ENCODE measurements at regions not wholly inside any gene's neighbourhood (a gene's known extent, or its start where the extent isn't known, plus 50 kb on each side); places are given as distances from the start of the nearest gene placed in this dataset.
"Not testable (repeated sequence)": the region's sequence is repeated elsewhere in the genome, so short reads cannot be mapped to it uniquely, and the experiment has no call there.

- DNase-seq (ENCODE audit: low spot score): no peak
These were observed 81.3 kb upstream of the C16orf82 start for GRCh38 chr16:26985100-26986065.

DNA sequence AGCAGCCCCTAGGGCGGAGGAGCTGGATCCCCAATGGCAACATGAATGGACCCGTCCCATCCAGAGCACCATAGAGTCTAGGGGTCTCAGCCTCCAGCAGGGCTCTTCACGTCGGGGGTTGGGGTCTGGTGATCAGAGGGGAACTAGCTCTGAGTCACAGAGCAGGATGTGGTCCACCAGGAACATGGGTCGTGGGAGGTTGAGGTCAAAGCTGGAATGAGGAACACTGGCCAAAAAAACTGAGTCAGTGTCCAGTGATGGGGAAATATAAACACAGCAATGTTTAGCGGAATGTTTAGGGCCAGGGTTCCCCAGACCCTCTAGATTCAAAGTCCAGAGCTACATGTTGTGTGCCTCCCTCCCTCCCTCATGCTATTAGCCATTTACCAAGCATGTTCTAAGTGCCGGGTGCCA is 79.1 kb upstream of the C16orf82 start:
- DNase-seq (ENCODE audit: low spot score): peak; percentile 84

DNA sequence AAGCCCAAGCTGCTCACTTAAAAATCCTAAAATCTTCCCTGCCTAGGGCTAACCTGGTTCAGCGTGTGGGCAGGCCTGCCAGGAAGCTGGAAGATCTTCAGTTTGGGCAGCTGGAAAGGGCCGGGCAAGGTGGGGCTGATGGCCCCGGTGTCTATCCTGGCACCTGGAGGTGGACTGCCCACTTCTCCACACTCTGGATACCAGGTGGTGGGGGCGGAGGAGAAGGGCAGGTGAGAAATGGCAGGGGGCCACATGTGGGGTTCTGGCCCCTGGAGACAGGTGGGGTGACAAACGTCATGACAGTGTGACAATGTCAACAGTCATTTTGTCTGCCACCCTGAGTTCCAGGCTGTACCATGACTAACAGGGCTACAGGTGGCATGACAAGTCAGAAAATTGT is 78.5 kb upstream of the C16orf82 start:
- DNase-seq (ENCODE audit: low spot score): no peak

- DNase-seq (ENCODE audit: low spot score): not testable (repeated sequence)
These were observed 76.2 kb upstream of the C16orf82 start for GRCh38 chr16:26990384-26991120.

DNA sequence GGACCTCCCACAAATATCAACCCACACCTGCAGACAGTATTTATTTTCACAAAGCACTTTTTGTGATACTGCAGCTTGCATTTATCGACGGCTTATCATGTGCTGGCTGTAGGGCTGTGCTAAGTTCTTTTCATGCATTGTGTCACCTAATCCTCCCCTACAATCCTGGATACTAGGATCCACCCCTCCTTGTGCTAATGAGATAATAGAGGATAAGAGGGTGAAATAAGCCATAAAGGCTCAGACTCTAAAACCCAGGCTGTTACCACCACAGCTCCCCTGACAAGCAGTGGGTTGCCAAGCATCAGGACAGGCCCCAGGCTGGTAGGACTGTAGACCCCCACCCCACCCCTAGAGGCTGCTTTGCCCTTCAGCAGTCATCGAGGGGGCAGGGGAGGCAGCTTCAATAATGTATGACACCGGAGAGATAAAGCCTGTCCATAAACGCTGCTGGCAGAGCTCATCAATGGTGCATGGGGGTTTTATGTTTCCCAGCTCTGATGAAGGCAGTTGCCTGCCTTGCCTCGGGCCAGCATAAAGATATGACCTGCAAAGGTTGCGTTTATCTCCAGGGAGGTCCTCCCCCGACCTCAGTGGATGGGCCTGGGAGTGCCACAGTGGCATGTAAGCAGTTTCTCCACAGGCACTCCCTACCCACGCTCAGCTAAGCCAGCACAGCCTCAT is 73.9 kb upstream of the C16orf82 start:
- no peak for DNase-seq (ENCODE audit: low spot score)

DNA sequence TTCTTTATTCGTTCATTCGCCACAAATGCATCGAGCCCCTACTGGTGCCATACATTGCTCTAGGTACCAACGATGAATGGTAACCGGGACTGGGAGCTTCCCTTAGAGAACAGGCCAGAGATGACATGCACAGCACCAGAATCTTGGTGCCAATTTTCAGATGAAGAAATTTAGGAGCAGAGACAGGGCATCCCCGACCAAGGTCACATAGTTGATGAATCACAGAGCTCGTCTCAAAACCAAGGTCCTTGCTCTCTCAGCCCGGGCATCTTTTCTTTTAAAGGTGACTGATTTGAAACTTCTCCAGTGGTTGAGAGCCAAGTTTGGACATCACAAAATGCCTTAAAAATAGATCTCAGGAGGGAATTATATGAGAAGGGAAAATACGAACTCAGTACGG is 73.2 kb upstream of the C16orf82 start:
- peak; percentile 35 for DNase-seq (ENCODE audit: low spot score)

- peak; percentile 76 for DNase-seq (ENCODE audit: low spot score)
These were observed 72.8 kb upstream of the C16orf82 start for GRCh38 chr16:26993963-26994362.

GRCh38 chr16:26995522-26995921 is 71.2 kb upstream of the C16orf82 start:
- no peak for DNase-seq (ENCODE audit: low spot score)

- no peak for DNase-seq (ENCODE audit: low spot score)
These were observed 61.3 kb upstream of the C16orf82 start for GRCh38 chr16:27005386-27005785.

Data from AG20443 (cell line).